ENCODE measurements at regions not wholly inside any gene's neighbourhood (a gene's known extent, or its start where the extent isn't known, plus 50 kb on each side); places are given as distances from the start of the nearest gene placed in this dataset.

GRCh38 chr18:70385474-70385873 is 96.6 kb downstream of the SOCS6 start:
- Mint-ChIP-seq H3K4me3 (ENCODE audit: unreplicated experiment) (no peak overlapping the region), H3K36me3 (ENCODE audit: low read depth, unreplicated experiment) (no peaks in the 10 kb centered on the region), H3K4me1 (ENCODE audit: unreplicated experiment) (peaks cover 2% of the 10 kb centered on the region), H3K9me3 (ENCODE audit: unreplicated experiment) (no peaks in the 10 kb centered on the region), H3K27me3 (ENCODE audit: unreplicated experiment) (no peaks in the 10 kb centered on the region), H3K27ac (ENCODE audit: unreplicated experiment) (no peak overlapping the region)
- no peak for TF ChIP-seq CTCF (IDR thresholded peaks at IDR 0.05; ENCODE audit: unreplicated experiment)
- no peak for DNase-seq (ENCODE audit: low spot score)

- TF ChIP-seq CTCF (IDR thresholded peaks at IDR 0.05; ENCODE audit: unreplicated experiment) = no peak
- no peak for DNase-seq (ENCODE audit: low spot score)
- H3K4me3 Mint-ChIP-seq (ENCODE audit: unreplicated experiment) = no peak overlapping the region
- peaks cover 2% of the 10 kb centered on the region for H3K4me1 Mint-ChIP-seq (ENCODE audit: unreplicated experiment)
- H3K36me3 Mint-ChIP-seq (ENCODE audit: low read depth, unreplicated experiment) = no peaks in the 10 kb centered on the region
- no peaks in the 10 kb centered on the region for H3K9me3 Mint-ChIP-seq (ENCODE audit: unreplicated experiment)
- no peak overlapping the region for H3K27ac Mint-ChIP-seq (ENCODE audit: unreplicated experiment)
- H3K27me3 Mint-ChIP-seq (ENCODE audit: unreplicated experiment) = no peaks in the 10 kb centered on the region
Measured at GRCh38 chr18:70384181-70384790, 95.4 kb downstream of the SOCS6 start.

- no peak for DNase-seq (ENCODE audit: low spot score)
- H3K4me3 Mint-ChIP-seq (ENCODE audit: unreplicated experiment) = no peak overlapping the region
- no peaks in the 10 kb centered on the region for H3K36me3 Mint-ChIP-seq (ENCODE audit: low read depth, unreplicated experiment)
- no peak overlapping the region for H3K27ac Mint-ChIP-seq (ENCODE audit: unreplicated experiment)
- H3K27me3 Mint-ChIP-seq (ENCODE audit: unreplicated experiment) = no peaks in the 10 kb centered on the region
- peaks cover 2% of the 10 kb centered on the region for H3K4me1 Mint-ChIP-seq (ENCODE audit: unreplicated experiment)
- TF ChIP-seq CTCF (IDR thresholded peaks at IDR 0.05; ENCODE audit: unreplicated experiment) = no peak
- no peaks in the 10 kb centered on the region for H3K9me3 Mint-ChIP-seq (ENCODE audit: unreplicated experiment)
Measured at GRCh38 chr18:70382992-70383717, 94.3 kb downstream of the SOCS6 start.

- H3K27ac Mint-ChIP-seq (ENCODE audit: unreplicated experiment) = no peak overlapping the region
Measured at GRCh38 chr18:70382017-70382416, 93.2 kb downstream of the SOCS6 start.

More at GRCh38 chr18:70382017-70382416, 93.2 kb downstream of the SOCS6 start:
- Mint-ChIP-seq H3K4me1 (ENCODE audit: unreplicated experiment) (peaks cover 2% of the 10 kb centered on the region), H3K4me3 (ENCODE audit: unreplicated experiment) (no peak overlapping the region), H3K36me3 (ENCODE audit: low read depth, unreplicated experiment) (no peaks in the 10 kb centered on the region), H3K9me3 (ENCODE audit: unreplicated experiment) (no peaks in the 10 kb centered on the region), H3K27me3 (ENCODE audit: unreplicated experiment) (no peaks in the 10 kb centered on the region)
- TF ChIP-seq CTCF (IDR thresholded peaks at IDR 0.05; ENCODE audit: unreplicated experiment) = no peak
- DNase-seq (ENCODE audit: low spot score) = no peak

All from endothelial cell (in vitro differentiated cells).